ENCODE measurements at regions not wholly inside any gene's neighbourhood (a gene's known extent, or its start where the extent isn't known, plus 50 kb on each side); places are given as distances from the start of the nearest gene placed in this dataset.

GRCh38 chr7:101698964-101699363 is 69.9 kb upstream of the MYL10 start:
- H3K27ac ChIP-seq (ENCODE audit: low read depth, low read length, poor library complexity, severe bottlenecking) = no peak overlapping the region
- POLR2A ChIA-PET (ENCODE audit: low non-redundant PET) = no interaction called here
- H3K27me3 ChIP-seq (replicated peaks; ENCODE audit: insufficient read depth, low read depth, low read length, poor library complexity) = no peaks in the 10 kb centered on the region
- intact Hi-C loops (cut with micrococcal nuclease; ENCODE audit: unreplicated experiment) = no loop called here
- DNase-seq (ENCODE audit: low spot score) = no peak
- TF ChIP-seq CTCF (conservative IDR thresholded peaks at IDR 0.05; ENCODE audit: low read depth, low read length) (no peak), EZH2 (IDR thresholded peaks at IDR 0.05; ENCODE audit: borderline replicate concordance, low read depth, low read length, poor library complexity, severe bottlenecking) (no peak)
- H3K4me3 ChIP-seq (ENCODE audit: low read depth, low read length, poor library complexity, severe bottlenecking) = no peak overlapping the region
- CTCF ChIA-PET = no interaction called here
- BruUV-seq (replicated peaks) = no TSS peak
- no peaks in the 10 kb centered on the region for H3K36me3 ChIP-seq (ENCODE audit: insufficient read depth, low read length, poor library complexity, severe bottlenecking)
- no peaks in the 10 kb centered on the region for H3K4me1 ChIP-seq (ENCODE audit: insufficient read depth, low read length, poor library complexity, severe bottlenecking)
- no peaks in the 10 kb centered on the region for H3K9me3 ChIP-seq (ENCODE audit: low read depth, low read length, poor library complexity, severe bottlenecking)

GRCh38 chr7:101699399-101699798 is 70.3 kb upstream of the MYL10 start:
- no peak for DNase-seq (ENCODE audit: low spot score)
- Histone ChIP-seq H3K27ac (ENCODE audit: low read depth, low read length, poor library complexity, severe bottlenecking) (no peak overlapping the region), H3K4me3 (ENCODE audit: low read depth, low read length, poor library complexity, severe bottlenecking) (no peak overlapping the region), H3K9me3 (ENCODE audit: low read depth, low read length, poor library complexity, severe bottlenecking) (no peaks in the 10 kb centered on the region), H3K27me3 (replicated peaks; ENCODE audit: insufficient read depth, low read depth, low read length, poor library complexity) (no peaks in the 10 kb centered on the region), H3K4me1 (ENCODE audit: insufficient read depth, low read length, poor library complexity, severe bottlenecking) (no peaks in the 10 kb centered on the region), H3K36me3 (ENCODE audit: insufficient read depth, low read length, poor library complexity, severe bottlenecking) (no peaks in the 10 kb centered on the region)
- TF ChIP-seq CTCF (conservative IDR thresholded peaks at IDR 0.05; ENCODE audit: low read depth, low read length) = no peak
- no peak for TF ChIP-seq EZH2 (IDR thresholded peaks at IDR 0.05; ENCODE audit: borderline replicate concordance, low read depth, low read length, poor library complexity, severe bottlenecking)
- no TSS peak for BruUV-seq (replicated peaks)
- intact Hi-C loops (cut with micrococcal nuclease; ENCODE audit: unreplicated experiment) = no loop called here
- ChIA-PET POLR2A (ENCODE audit: low non-redundant PET) (no interaction called here), CTCF (no interaction called here)

DNA sequence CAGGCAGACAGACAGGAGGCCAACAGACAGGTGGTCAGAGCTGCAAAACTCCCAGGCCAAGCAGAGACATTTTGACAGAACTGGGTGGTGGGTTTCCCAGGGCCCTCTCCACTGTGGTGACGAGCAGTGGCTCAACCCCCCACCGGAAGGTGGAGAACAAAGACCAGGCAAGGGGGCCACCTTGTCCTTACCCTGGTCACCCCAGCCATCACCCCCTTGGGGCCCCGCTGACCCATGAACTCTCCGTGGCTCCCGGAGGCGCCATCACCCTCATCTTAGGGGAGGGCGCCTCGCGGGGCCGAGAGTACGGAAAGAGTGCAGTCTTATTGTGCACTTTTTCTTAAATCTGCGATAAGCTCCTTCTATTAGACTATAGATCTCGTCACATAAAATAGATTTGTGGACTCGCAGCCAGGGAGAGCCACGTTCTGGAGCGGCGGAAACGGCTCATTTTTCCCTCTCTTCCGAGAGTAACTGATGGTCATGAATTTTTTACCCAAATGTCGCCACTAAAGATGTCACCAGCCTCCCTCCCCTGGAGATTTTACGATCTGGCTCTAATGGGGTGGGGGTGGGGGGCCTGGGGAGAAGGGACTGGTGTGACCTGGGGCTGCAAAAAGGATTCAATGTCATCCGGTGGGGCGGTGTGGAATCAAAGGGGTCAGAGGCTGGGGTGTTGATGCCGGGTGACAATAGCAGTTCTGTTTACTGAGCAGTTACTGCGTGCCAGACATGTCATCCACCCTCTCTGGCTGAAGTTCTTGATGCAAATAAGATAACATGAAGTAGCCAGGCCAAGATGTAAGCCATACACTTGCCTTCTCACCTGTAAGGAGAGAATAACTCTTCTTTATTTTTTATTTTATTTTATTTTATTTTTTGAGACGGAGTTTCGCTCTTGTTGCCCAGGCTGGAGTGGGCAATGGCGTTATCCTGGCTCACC is 71.1 kb upstream of the MYL10 start:
- no peaks in the 10 kb centered on the region for H3K27me3 ChIP-seq (replicated peaks; ENCODE audit: insufficient read depth, low read depth, low read length, poor library complexity)
- TF ChIP-seq CTCF (conservative IDR thresholded peaks at IDR 0.05; ENCODE audit: low read depth, low read length) (no peak), EZH2 (IDR thresholded peaks at IDR 0.05; ENCODE audit: borderline replicate concordance, low read depth, low read length, poor library complexity, severe bottlenecking) (no peak)
- no peak overlapping the region for H3K27ac ChIP-seq (ENCODE audit: low read depth, low read length, poor library complexity, severe bottlenecking)
- H3K4me1 ChIP-seq (ENCODE audit: insufficient read depth, low read length, poor library complexity, severe bottlenecking) = no peaks in the 10 kb centered on the region
- no peaks in the 10 kb centered on the region for H3K36me3 ChIP-seq (ENCODE audit: insufficient read depth, low read length, poor library complexity, severe bottlenecking)
- no peak overlapping the region for H3K4me3 ChIP-seq (ENCODE audit: low read depth, low read length, poor library complexity, severe bottlenecking)
- BruUV-seq (replicated peaks) = no TSS peak
- POLR2A ChIA-PET (ENCODE audit: low non-redundant PET) = no interaction called here
- CTCF ChIA-PET = no interaction called here
- intact Hi-C loops (cut with micrococcal nuclease; ENCODE audit: unreplicated experiment) = no loop called here
- H3K9me3 ChIP-seq (ENCODE audit: low read depth, low read length, poor library complexity, severe bottlenecking) = no peaks in the 10 kb centered on the region
- DNase-seq (ENCODE audit: low spot score) = no peak

Measured in A673 (cell line).